ENCODE measurements at regions not wholly inside any gene's neighbourhood (a gene's known extent, or its start where the extent isn't known, plus 50 kb on each side); places are given as distances from the start of the nearest gene placed in this dataset.

GRCh38 chr12:114931025-114931424 is 247.1 kb upstream of the TBX3 start:
- H3K27me3 Mint-ChIP-seq (ENCODE audit: low read depth, poor library complexity), result peaks cover 3% of the 10 kb centered on the region
- TF ChIP-seq, protein P1, sequence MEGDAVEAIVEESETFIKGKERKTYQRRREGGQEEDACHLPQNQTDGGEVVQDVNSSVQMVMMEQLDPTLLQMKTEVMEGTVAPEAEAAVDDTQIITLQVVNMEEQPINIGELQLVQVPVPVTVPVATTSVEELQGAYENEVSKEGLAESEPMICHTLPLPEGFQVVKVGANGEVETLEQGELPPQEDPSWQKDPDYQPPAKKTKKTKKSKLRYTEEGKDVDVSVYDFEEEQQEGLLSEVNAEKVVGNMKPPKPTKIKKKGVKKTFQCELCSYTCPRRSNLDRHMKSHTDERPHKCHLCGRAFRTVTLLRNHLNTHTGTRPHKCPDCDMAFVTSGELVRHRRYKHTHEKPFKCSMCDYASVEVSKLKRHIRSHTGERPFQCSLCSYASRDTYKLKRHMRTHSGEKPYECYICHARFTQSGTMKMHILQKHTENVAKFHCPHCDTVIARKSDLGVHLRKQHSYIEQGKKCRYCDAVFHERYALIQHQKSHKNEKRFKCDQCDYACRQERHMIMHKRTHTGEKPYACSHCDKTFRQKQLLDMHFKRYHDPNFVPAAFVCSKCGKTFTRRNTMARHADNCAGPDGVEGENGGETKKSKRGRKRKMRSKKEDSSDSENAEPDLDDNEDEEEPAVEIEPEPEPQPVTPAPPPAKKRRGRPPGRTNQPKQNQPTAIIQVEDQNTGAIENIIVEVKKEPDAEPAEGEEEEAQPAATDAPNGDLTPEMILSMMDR (IDR thresholded peaks at IDR 0.05), result no peak
- H3K4me1 Mint-ChIP-seq, result peaks cover 11% of the 10 kb centered on the region
- no peak for DNase-seq
- H3K27ac Mint-ChIP-seq, result no peak overlapping the region
- H3K4me3 Mint-ChIP-seq, result no peak overlapping the region
- peaks cover 18% of the 10 kb centered on the region for H3K36me3 Mint-ChIP-seq (ENCODE audit: low read depth)
- peaks cover 29% of the 10 kb centered on the region for H3K9me3 Mint-ChIP-seq

- Mint-ChIP-seq H3K4me1 (no peaks in the 10 kb centered on the region), H3K9me3 (peaks cover 48% of the 10 kb centered on the region), H3K4me3 (no peak overlapping the region), H3K27ac (no peak overlapping the region), H3K36me3 (ENCODE audit: low read depth) (peaks cover 14% of the 10 kb centered on the region), H3K27me3 (ENCODE audit: low read depth, poor library complexity) (peaks cover 10% of the 10 kb centered on the region)
- TF ChIP-seq, protein P1 (IDR thresholded peaks at IDR 0.05), result no peak
- DNase-seq, result no peak
These were observed 242.4 kb upstream of the TBX3 start for GRCh38 chr12:114926341-114926740.

GRCh38 chr12:114924946-114925475 is 241.0 kb upstream of the TBX3 start:
- TF ChIP-seq, protein P1 (IDR thresholded peaks at IDR 0.05), result no peak
- no peak overlapping the region for H3K27ac Mint-ChIP-seq
- peaks cover 9% of the 10 kb centered on the region for H3K36me3 Mint-ChIP-seq (ENCODE audit: low read depth)
- H3K4me3 Mint-ChIP-seq, result no peak overlapping the region
- peaks cover 12% of the 10 kb centered on the region for H3K27me3 Mint-ChIP-seq (ENCODE audit: low read depth, poor library complexity)
- DNase-seq, result no peak
- H3K4me1 Mint-ChIP-seq, result peaks cover 8% of the 10 kb centered on the region
- H3K9me3 Mint-ChIP-seq, result peaks cover 36% of the 10 kb centered on the region

GRCh38 chr12:114921781-114922180 is 237.8 kb upstream of the TBX3 start:
- H3K27ac Mint-ChIP-seq, result no peak overlapping the region
- peaks cover 9% of the 10 kb centered on the region for H3K36me3 Mint-ChIP-seq (ENCODE audit: low read depth)
- peaks cover 34% of the 10 kb centered on the region for H3K4me1 Mint-ChIP-seq
- H3K27me3 Mint-ChIP-seq (ENCODE audit: low read depth, poor library complexity), result peaks cover 18% of the 10 kb centered on the region
- DNase-seq, result no peak
- H3K4me3 Mint-ChIP-seq, result no peak overlapping the region
- H3K9me3 Mint-ChIP-seq, result peaks cover 40% of the 10 kb centered on the region
- TF ChIP-seq, protein P1 (IDR thresholded peaks at IDR 0.05), result no peak

DNA sequence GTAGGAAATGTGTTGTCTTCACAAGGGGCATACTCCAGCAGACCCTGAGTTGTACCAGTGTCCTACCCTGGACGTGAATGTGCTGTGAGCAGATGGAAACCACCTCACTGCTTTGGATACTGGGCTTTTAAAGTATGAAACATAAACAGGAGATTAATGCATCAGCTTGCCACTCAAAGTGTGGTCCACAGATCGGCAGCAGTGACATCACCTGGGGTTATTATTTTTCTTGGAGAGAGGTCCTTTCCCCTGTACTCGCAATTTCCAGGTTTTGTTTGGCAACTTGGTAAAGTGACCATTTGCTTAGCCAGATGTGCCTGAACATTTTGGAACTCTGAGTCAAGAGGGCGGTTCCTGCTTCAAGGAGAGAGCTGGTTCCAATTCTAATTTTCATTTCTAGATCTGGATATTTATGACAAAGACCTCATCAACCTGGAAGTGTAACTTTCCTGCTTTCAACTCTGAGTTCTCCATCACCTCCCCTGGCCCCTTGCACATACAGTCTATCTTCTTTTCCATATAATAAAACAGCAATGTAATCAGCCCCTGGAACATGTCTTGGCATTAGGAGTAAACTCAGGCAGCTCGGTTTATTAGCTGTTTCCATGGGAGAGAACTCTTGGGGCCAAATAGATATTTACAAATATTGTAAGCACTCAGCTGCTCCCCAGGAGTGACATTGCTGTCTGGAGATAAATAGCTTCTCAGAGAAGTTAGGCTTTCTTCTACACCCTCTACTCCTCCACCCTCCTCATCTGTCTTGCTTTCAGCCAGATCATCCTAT is 237.0 kb upstream of the TBX3 start:
- H3K9me3 Mint-ChIP-seq, result peaks cover 35% of the 10 kb centered on the region
- H3K4me1 Mint-ChIP-seq, result peaks cover 42% of the 10 kb centered on the region
- DNase-seq, result no peak
- no peak overlapping the region for H3K27ac Mint-ChIP-seq
- H3K36me3 Mint-ChIP-seq (ENCODE audit: low read depth), result peaks cover 9% of the 10 kb centered on the region
- H3K27me3 Mint-ChIP-seq (ENCODE audit: low read depth, poor library complexity), result peaks cover 18% of the 10 kb centered on the region
- no peak overlapping the region for H3K4me3 Mint-ChIP-seq
- TF ChIP-seq, protein P1 (IDR thresholded peaks at IDR 0.05), result no peak

- Mint-ChIP-seq H3K27ac (no peak overlapping the region), H3K27me3 (ENCODE audit: low read depth, poor library complexity) (peaks cover 15% of the 10 kb centered on the region), H3K4me3 (no peak overlapping the region), H3K9me3 (peaks cover 31% of the 10 kb centered on the region), H3K36me3 (ENCODE audit: low read depth) (peaks cover 9% of the 10 kb centered on the region), H3K4me1 (peaks cover 57% of the 10 kb centered on the region)
- TF ChIP-seq, protein P1 (IDR thresholded peaks at IDR 0.05), result no peak
- peak; percentile 19 for DNase-seq
These were observed 235.5 kb upstream of the TBX3 start for GRCh38 chr12:114919479-114919878.

All from nephron progenitor cell (in vitro differentiated cells).